GM23338 (cell line): ENCODE measurements at regions not wholly inside any gene's neighbourhood (a gene's known extent, or its start where the extent isn't known, plus 50 kb on each side); places are given as distances from the start of the nearest gene placed in this dataset.

Experiments used
- ATAC-seq: fragments of 200-7000 bp; cut with Tn5 transposase; 3 replicates; pipeline ENCODE4 v1.9.1; 2020
- DNase-seq: peaks from one replicate; pipeline ENCODE4 v3.0.0-alpha.2; 2015; ENCODE audit warnings: low spot score
- H2AFZ ChIP-seq: fragments of 200-600 bp; sonication (generic); 2 replicates; pipeline ENCODE4 v1.8.0; 2016; ENCODE audit warnings: antibody characterized with exemption, mild to moderate bottlenecking, moderate library complexity
- H3F3A ChIP-seq: fragments of 200-600 bp; sonication (generic); replicated peaks from 2 replicates; pipeline ENCODE4 v1.8.0; 2017; ENCODE audit warnings: antibody characterized with exemption, mixed run types, low read depth
- H3K27ac ChIP-seq: fragments of 200-600 bp; sonication (generic); 2 replicates; pipeline ENCODE4 v1.6.1; 2016; ENCODE audit warnings: low read depth
- H3K27me3 ChIP-seq: fragments of 200-600 bp; sonication (generic); 2 replicates; pipeline ENCODE4 v1.8.0; 2016; ENCODE audit warnings: mild to moderate bottlenecking, mixed run types, moderate library complexity; ENCODE audit not compliant: insufficient read depth
- H3K36me3 ChIP-seq: fragments of 200-600 bp; sonication (generic); 2 replicates; pipeline ENCODE4 v1.8.0; 2016; ENCODE audit warnings: mild to moderate bottlenecking; ENCODE audit not compliant: insufficient read depth
- H3K4me1 ChIP-seq: fragments of 200-600 bp; sonication (generic); 2 replicates; pipeline ENCODE4 v1.8.0; 2016; ENCODE audit warnings: mild to moderate bottlenecking, moderate library complexity; ENCODE audit not compliant: insufficient read depth
- H3K4me2 ChIP-seq: fragments of 200-600 bp; sonication (generic); 2 replicates; pipeline ENCODE4 v1.7.1; 2017; ENCODE audit warnings: mixed run types
- H3K4me3 ChIP-seq: fragments of 200-600 bp; sonication (generic); 2 replicates; pipeline ENCODE4 v1.6.1; 2016; ENCODE audit warnings: mixed run types
- H3K79me2 ChIP-seq: fragments of 200-600 bp; sonication (generic); replicated peaks from 2 replicates; pipeline ENCODE4 v1.8.0; 2017; ENCODE audit warnings: mild to moderate bottlenecking; ENCODE audit not compliant: insufficient read depth
- H3K9me2 ChIP-seq: fragments of 200-600 bp; sonication (generic); 2 replicates; pipeline ENCODE4 v1.8.0; 2017; ENCODE audit not compliant: insufficient read depth
- H4K20me1 ChIP-seq: fragments of 200-600 bp; sonication (generic); replicated peaks from 2 replicates; pipeline ENCODE4 v1.8.0; 2017; ENCODE audit warnings: mild to moderate bottlenecking; ENCODE audit not compliant: insufficient read depth
- H3K27ac Mint-ChIP-seq: 2 replicates; pipeline ENCODE4 v1.8.0; 2020; ENCODE audit warnings: inconsistent platforms, mild to moderate bottlenecking, moderate library complexity, mixed read lengths
- H3K27me3 Mint-ChIP-seq: 3 replicates; pipeline ENCODE4 v1.8.0; 2022; ENCODE audit warnings: low read depth, mild to moderate bottlenecking, moderate library complexity, mixed read lengths, inconsistent platforms; ENCODE audit not compliant: insufficient read depth, poor library complexity
- H3K36me3 Mint-ChIP-seq: 3 replicates; pipeline ENCODE4 v1.8.0; 2021; ENCODE audit warnings: low read depth, mild to moderate bottlenecking, inconsistent platforms, moderate library complexity, mixed read lengths
- H3K4me1 Mint-ChIP-seq: 3 replicates; pipeline ENCODE4 v1.8.0; 2020; ENCODE audit warnings: mild to moderate bottlenecking, inconsistent platforms, mixed read lengths
- H3K4me3 Mint-ChIP-seq: 3 replicates; pipeline ENCODE4 v1.8.0; 2021; ENCODE audit warnings: moderate library complexity, mild to moderate bottlenecking, inconsistent platforms, mixed read lengths
- H3K9me3 Mint-ChIP-seq: 3 replicates; pipeline ENCODE4 v1.8.0; 2020; ENCODE audit warnings: moderate library complexity, mild to moderate bottlenecking, inconsistent platforms, mixed read lengths
- CREB1 ChIP-seq: fragments of 250-450 bp; sonication (Bioruptor Pico); IDR thresholded peaks from 2 replicates; pipeline ENCODE4 v1.5.0; 2020; ENCODE audit warnings: low read depth, mild to moderate bottlenecking, moderate library complexity
- ETS1 ChIP-seq: IDR thresholded peaks from 2 replicates; pipeline ENCODE4 v1.6.1; 2016; ENCODE audit warnings: antibody characterized with exemption
- EZH2 ChIP-seq: fragments of 200-600 bp; sonication (generic); IDR thresholded peaks from one replicate; pipeline ENCODE4 v1.8.0; 2017; ENCODE audit warnings: antibody characterized with exemption, mild to moderate bottlenecking, low read depth; ENCODE audit not compliant: unreplicated experiment
- EZH2phosphoT487 ChIP-seq: fragments of 200-600 bp; sonication (generic); IDR thresholded peaks from one replicate; pipeline ENCODE4 v1.8.1; 2018; ENCODE audit warnings: antibody characterized with exemption; ENCODE audit not compliant: unreplicated experiment
- JUNB ChIP-seq: IDR thresholded peaks from one replicate; pipeline ENCODE4 v1.6.1; 2016; ENCODE audit warnings: antibody characterized with exemption; ENCODE audit not compliant: unreplicated experiment
- NANOG ChIP-seq: IDR thresholded peaks from 2 replicates; pipeline ENCODE4 v1.6.1; 2016; ENCODE audit warnings: antibody characterized with exemption, borderline replicate concordance
- POLR2AphosphoS5 ChIP-seq: IDR thresholded peaks from 2 replicates; pipeline ENCODE4 v1.6.1; 2016; ENCODE audit warnings: antibody characterized with exemption, low read depth
- REST ChIP-seq: IDR thresholded peaks from one replicate; pipeline ENCODE4 v1.6.1; 2018; ENCODE audit warnings: antibody characterized with exemption; ENCODE audit not compliant: unreplicated experiment
- STAT1 ChIP-seq: IDR thresholded peaks from one replicate; pipeline ENCODE4 v1.6.1; 2016; ENCODE audit warnings: antibody characterized with exemption; ENCODE audit not compliant: unreplicated experiment
- ZNF114 ChIP-seq: fragments of 250-450 bp; sonication (Bioruptor Pico); IDR thresholded peaks from 2 replicates; pipeline ENCODE4 v1.5.0; 2020; ENCODE audit warnings: mild to moderate bottlenecking, moderate library complexity
- ZNF331 ChIP-seq: fragments of 250-450 bp; sonication (Bioruptor Pico); IDR thresholded peaks from 2 replicates; pipeline ENCODE4 v1.5.0; 2020; ENCODE audit warnings: low read depth, mild to moderate bottlenecking, moderate library complexity
- ZNF462 ChIP-seq: fragments of 250-450 bp; sonication (Bioruptor Pico); IDR thresholded peaks from 2 replicates; pipeline ENCODE4 v1.5.0; 2020; ENCODE audit warnings: mild to moderate bottlenecking, moderate library complexity
- TF ChIP-seq, protein P1 (sequence below), 2 experiments: fragments of 200-600 bp in 1 of 2; sonication (generic) in 1 of 2; conservative IDR thresholded peaks; 2 replicates each; pipeline versions ENCODE4 v1.5.1 to v1.6.1; 2016 to 2017; ENCODE audit warnings: antibody characterized with exemption in 2 of 2, low read depth in 2 of 2, mild to moderate bottlenecking in 2 of 2, moderate library complexity in 1 of 2

DNA sequence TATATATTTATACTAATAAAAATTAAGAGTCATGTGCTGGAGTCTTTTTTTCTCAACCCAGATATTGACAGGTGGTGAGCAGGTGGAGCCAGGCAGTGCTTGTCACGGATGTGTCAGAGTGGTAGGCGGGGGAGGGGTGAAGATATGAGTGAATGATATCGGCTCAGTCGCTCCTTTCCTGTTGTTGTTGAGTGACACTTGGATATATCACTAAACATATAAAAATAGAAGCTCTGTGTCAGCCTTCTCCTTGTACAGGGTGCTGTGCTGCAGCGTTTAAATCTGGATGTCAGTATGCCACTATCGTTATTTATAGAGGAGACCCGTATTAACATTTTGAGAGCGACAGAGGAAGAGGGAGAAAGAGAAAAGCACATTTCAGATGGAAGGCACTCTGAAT lies 339.6 kb downstream of the NUF2 start:
- Histone ChIP-seq H3K4me1 (no peaks in the 10 kb centered on the region), H3K36me3 (no peaks in the 10 kb centered on the region), H3K79me2 (no peaks in the 10 kb centered on the region), H3K9me2 (no peaks in the 10 kb centered on the region), H3K27me3 (no peaks in the 10 kb centered on the region), H3K4me2 (no peak overlapping the region), H3F3A (no peaks in the 10 kb centered on the region), H2AFZ (no peak overlapping the region), H3K4me3 (no peak overlapping the region), H4K20me1 (no peaks in the 10 kb centered on the region), H3K27ac (no peak overlapping the region)
- ATAC-seq (no peak), DNase-seq (no peak)
- Mint-ChIP-seq H3K36me3 (no peaks in the 10 kb centered on the region), H3K9me3 (no peaks in the 10 kb centered on the region), H3K27me3 (no peaks in the 10 kb centered on the region), H3K4me3 (no peak overlapping the region), H3K4me1 (peaks cover 5% of the 10 kb centered on the region; the same call in 2 of the 3 replicates), H3K27ac (no peak overlapping the region)
- TF ChIP-seq EZH2, result no peak
- TF ChIP-seq REST, result no peak
- TF ChIP-seq CREB1, result no peak
- no peak for TF ChIP-seq STAT1
- no peak for TF ChIP-seq ZNF114
- no peak for TF ChIP-seq EZH2phosphoT487
- no peak for TF ChIP-seq POLR2AphosphoS5
- no peak for TF ChIP-seq ETS1
- no peak for TF ChIP-seq ZNF331 (CRISPR knock-in tag)
- TF ChIP-seq ZNF462 (CRISPR knock-in tag), result no peak
- TF ChIP-seq, protein P1, sequence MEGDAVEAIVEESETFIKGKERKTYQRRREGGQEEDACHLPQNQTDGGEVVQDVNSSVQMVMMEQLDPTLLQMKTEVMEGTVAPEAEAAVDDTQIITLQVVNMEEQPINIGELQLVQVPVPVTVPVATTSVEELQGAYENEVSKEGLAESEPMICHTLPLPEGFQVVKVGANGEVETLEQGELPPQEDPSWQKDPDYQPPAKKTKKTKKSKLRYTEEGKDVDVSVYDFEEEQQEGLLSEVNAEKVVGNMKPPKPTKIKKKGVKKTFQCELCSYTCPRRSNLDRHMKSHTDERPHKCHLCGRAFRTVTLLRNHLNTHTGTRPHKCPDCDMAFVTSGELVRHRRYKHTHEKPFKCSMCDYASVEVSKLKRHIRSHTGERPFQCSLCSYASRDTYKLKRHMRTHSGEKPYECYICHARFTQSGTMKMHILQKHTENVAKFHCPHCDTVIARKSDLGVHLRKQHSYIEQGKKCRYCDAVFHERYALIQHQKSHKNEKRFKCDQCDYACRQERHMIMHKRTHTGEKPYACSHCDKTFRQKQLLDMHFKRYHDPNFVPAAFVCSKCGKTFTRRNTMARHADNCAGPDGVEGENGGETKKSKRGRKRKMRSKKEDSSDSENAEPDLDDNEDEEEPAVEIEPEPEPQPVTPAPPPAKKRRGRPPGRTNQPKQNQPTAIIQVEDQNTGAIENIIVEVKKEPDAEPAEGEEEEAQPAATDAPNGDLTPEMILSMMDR (conservative IDR thresholded peaks at IDR 0.05; ENCODE audit: low read depth in 2 of 2), result no peak
- no peak for TF ChIP-seq JUNB
- no peak for TF ChIP-seq NANOG
